B cell (primary cell): ENCODE measurements at regions not wholly inside any gene's neighbourhood (a gene's known extent, or its start where the extent isn't known, plus 50 kb on each side); places are given as distances from the start of the nearest gene placed in this dataset.

Experiments
- ATAC-seq: fragments of 200-7000 bp; cut with Tn5 transposase; one replicate; pipeline ENCODE4 v1.10.0; 2021; ENCODE audit warnings: low read depth, mild to moderate bottlenecking, moderate number of reproducible peaks, moderate library complexity
- CTCF ChIA-PET: fragments of 350-600 bp; sonication (Branson Sonifier 250); formaldehyde crosslinking; loops from one replicate; lab custom pipeline; 2021; ENCODE audit warnings: antibody characterized with exemption, inconsistent platforms; lab: Charles Lee
- POLR2A ChIA-PET: fragments of 350-600 bp; sonication (Branson Sonifier 250); formaldehyde crosslinking; loops from one replicate; lab custom pipeline; 2021; ENCODE audit warnings: antibody characterized with exemption; lab: Charles Lee
- DNase-seq: peaks from one replicate; pipeline ENCODE4 v3.0.0; 2013
- H2AFZ ChIP-seq: 2 replicates; pipeline ENCODE4 v1.6.1; 2012; ENCODE audit warnings: mild to moderate bottlenecking, low read depth, low read length; ENCODE audit not compliant: insufficient read depth, poor library complexity, severe bottlenecking
- H3K27ac ChIP-seq, 2 donors: 1 replicate in 1 of 2; 2 replicates in 1 of 2; pipeline ENCODE4 v1.5.1; 2012 to 2013; ENCODE audit warnings: low read length in 2 of 2, mild to moderate bottlenecking in 2 of 2, moderate library complexity in 1 of 2
- H3K27me3 ChIP-seq, 4 experiments: fragments of 200-600 bp in 1 of 4; sonication (generic) in 1 of 4; replicated peaks in 1 of 4; 1 replicate in 2 of 4; 2 replicates in 2 of 4; pipeline versions ENCODE4 v1.6.1 to v1.7.0; 2013 to 2016; ENCODE audit warnings: low read length in 3 of 4, mild to moderate bottlenecking in 2 of 4, mixed read lengths in 1 of 4, moderate library complexity in 1 of 4; ENCODE audit not compliant: insufficient read depth in 4 of 4, control insufficient read depth in 3 of 4; ENCODE audit errors: control extremely low read depth in 1 of 4
- H3K36me3 ChIP-seq, 2 experiments: replicated peaks in 1 of 2; 1 replicate in 1 of 2; 2 replicates in 1 of 2; pipeline versions ENCODE4 v1.6.1 to v1.7.1; 2013; ENCODE audit warnings: low read length in 1 of 2; ENCODE audit not compliant: insufficient read depth in 2 of 2, control insufficient read depth in 1 of 2; ENCODE audit errors: control extremely low read depth in 1 of 2, extremely low read depth in 1 of 2
- H3K4me1 ChIP-seq, 2 donors: fragments of 200-600 bp in 1 of 2; sonication (generic) in 1 of 2; 1 replicate in 1 of 2; 2 replicates in 1 of 2; pipeline versions ENCODE4 v1.5.1 to v1.6.1; 2013 to 2017; ENCODE audit warnings: low read length in 2 of 2; ENCODE audit not compliant: control insufficient read depth in 2 of 2, insufficient read depth in 2 of 2
- H3K4me2 ChIP-seq: replicated peaks from 2 replicates; pipeline ENCODE3; 2012; ENCODE audit warnings: mild to moderate bottlenecking, low read depth, low read length; ENCODE audit not compliant: poor library complexity, severe bottlenecking
- H3K4me3 ChIP-seq, 5 experiments: fragments of 200-600 bp in 1 of 5; sonication (generic) in 1 of 5; 1 replicate in 3 of 5; 2 replicates in 2 of 5; pipeline versions ENCODE4 v1.5.1 to v1.7.0; 2011 to 2016; ENCODE audit warnings: low read length in 4 of 5, mild to moderate bottlenecking in 4 of 5, low read depth in 2 of 5, control low read depth in 1 of 5, moderate library complexity in 1 of 5; ENCODE audit not compliant: insufficient read depth in 1 of 5; ENCODE audit errors: control extremely low read depth in 1 of 5, extremely low read depth in 1 of 5
- H3K79me2 ChIP-seq: fragments of 200-600 bp; sonication (generic); one replicate; pipeline ENCODE4 v1.6.0; 2016; ENCODE audit warnings: low read length; ENCODE audit not compliant: control insufficient read depth, insufficient read depth
- H3K9ac ChIP-seq: fragments of 200-600 bp; sonication (generic); 2 replicates; pipeline ENCODE4 v1.6.1; 2017; ENCODE audit warnings: mild to moderate bottlenecking, low read length, moderate library complexity
- H3K9me3 ChIP-seq, 3 donors: one replicate each; pipeline versions ENCODE4 v1.6.1 to v1.7.1; 2013; ENCODE audit warnings: low read length in 2 of 3; ENCODE audit not compliant: control insufficient read depth in 2 of 3, insufficient read depth in 1 of 3; ENCODE audit errors: control extremely low read depth in 1 of 3
- H4K20me1 ChIP-seq: 2 replicates; pipeline ENCODE4 v1.6.0; 2012; ENCODE audit warnings: mild to moderate bottlenecking, low read length; ENCODE audit not compliant: insufficient read depth, control insufficient read depth, poor library complexity, severe bottlenecking
- H3K27ac Mint-ChIP-seq: one replicate; pipeline ENCODE4 v1.8.0; 2021; ENCODE audit warnings: mixed read lengths
- H3K27me3 Mint-ChIP-seq: one replicate; pipeline ENCODE4 v1.8.0; 2021; ENCODE audit warnings: mixed read lengths
- H3K4me1 Mint-ChIP-seq: one replicate; pipeline ENCODE4 v1.8.0; 2021; ENCODE audit warnings: mixed read lengths
- H3K4me3 Mint-ChIP-seq: one replicate; pipeline ENCODE4 v1.8.0; 2021; ENCODE audit warnings: mixed read lengths
- H3K9me3 Mint-ChIP-seq: one replicate; pipeline ENCODE4 v1.8.0; 2022; ENCODE audit warnings: mixed read lengths; ENCODE audit not compliant: insufficient read depth
- EZH2 ChIP-seq: IDR thresholded peaks from 2 replicates; pipeline ENCODE4 v1.6.1; 2012; ENCODE audit warnings: borderline replicate concordance, low read depth, mild to moderate bottlenecking, moderate library complexity, low read length; ENCODE audit not compliant: insufficient read depth, poor library complexity, severe bottlenecking
- WGBS: methylation state at CpG from one replicate; pipeline ENCODE4 v1.1.5; 2013; ENCODE audit warnings: missing lambda C conversion rate; ENCODE audit not compliant: insufficient coverage; 5-methylcytosine and 5-hydroxymethylcytosine counted together
- intact Hi-C: fragments of 100-400 bp; cut with micrococcal nuclease; formaldehyde crosslinking; loops from one replicate; pipeline ENCODE4 v1.10.0; 2022
- TF ChIP-seq, protein P1 (sequence below): fragments of 200-600 bp; IDR thresholded peaks from one replicate; pipeline ENCODE4 v1.8.0; 2022; ENCODE audit warnings: antibody characterized with exemption, mild to moderate bottlenecking

DNA sequence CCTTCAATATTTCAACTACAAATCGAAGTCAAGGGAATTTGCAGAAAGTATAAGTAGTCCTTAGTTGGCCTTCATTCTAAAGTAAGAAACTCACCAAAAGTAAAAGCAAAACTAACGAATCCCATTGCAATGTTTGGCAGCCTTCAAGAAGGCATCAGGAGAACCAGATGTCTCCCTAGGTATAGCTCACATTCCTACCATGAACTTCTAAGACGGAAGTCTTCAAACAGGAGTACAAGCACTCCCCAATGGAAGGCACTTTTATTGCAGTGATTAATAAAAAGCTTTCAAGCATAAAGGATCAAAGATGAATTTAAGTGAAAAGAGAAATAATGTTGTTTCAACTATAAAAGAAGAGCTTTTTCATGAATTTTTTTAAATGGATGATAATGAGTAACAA, 236.0 kb upstream of the NR5A2 start:
- CTCF ChIA-PET, result no interaction called here
- intact Hi-C loops, result no loop called here
- H3K4me3 ChIP-seq, result no peak overlapping the region

DNA sequence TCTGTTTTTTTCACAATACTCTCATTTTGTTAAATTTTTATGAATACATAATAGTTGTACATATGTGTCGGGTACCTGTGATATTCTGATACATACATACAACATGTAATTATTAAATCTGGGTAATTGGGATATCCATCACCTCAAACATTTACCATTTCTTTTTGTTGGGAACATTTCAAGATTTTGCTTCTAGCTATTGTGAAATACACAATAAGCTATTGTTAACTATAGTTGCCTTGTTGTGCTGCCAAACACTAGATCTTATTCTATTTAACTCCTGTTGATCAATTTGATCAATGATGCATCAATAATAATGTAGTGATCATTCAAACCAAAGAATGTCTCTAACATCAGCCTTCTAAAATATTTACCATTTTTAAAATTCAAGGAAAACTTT, 234.6 kb upstream of the NR5A2 start:
- Histone ChIP-seq H3K9me3 (no peaks in the 10 kb centered on the region), H3K9ac (no peak overlapping the region), H3K4me1 (no peaks in the 10 kb centered on the region), H4K20me1 (no peaks in the 10 kb centered on the region), H2AFZ (no peak overlapping the region), H3K36me3 (no peaks in the 10 kb centered on the region), H3K79me2 (no peaks in the 10 kb centered on the region), H3K4me2 (no peak overlapping the region), H3K27ac (no peak overlapping the region), H3K27me3 (no peaks in the 10 kb centered on the region), H3K4me3 (no peak overlapping the region)
- TF ChIP-seq EZH2, result no peak
- TF ChIP-seq, protein P1, sequence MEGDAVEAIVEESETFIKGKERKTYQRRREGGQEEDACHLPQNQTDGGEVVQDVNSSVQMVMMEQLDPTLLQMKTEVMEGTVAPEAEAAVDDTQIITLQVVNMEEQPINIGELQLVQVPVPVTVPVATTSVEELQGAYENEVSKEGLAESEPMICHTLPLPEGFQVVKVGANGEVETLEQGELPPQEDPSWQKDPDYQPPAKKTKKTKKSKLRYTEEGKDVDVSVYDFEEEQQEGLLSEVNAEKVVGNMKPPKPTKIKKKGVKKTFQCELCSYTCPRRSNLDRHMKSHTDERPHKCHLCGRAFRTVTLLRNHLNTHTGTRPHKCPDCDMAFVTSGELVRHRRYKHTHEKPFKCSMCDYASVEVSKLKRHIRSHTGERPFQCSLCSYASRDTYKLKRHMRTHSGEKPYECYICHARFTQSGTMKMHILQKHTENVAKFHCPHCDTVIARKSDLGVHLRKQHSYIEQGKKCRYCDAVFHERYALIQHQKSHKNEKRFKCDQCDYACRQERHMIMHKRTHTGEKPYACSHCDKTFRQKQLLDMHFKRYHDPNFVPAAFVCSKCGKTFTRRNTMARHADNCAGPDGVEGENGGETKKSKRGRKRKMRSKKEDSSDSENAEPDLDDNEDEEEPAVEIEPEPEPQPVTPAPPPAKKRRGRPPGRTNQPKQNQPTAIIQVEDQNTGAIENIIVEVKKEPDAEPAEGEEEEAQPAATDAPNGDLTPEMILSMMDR, result no peak
- no CpG with 5 or more reads among the region's 1 CpG for WGBS
- no peak for DNase-seq
- ChIA-PET POLR2A (no interaction called here), CTCF (interaction anchor here (0.8 kb wide), 1 partner anchor 169 kb away, joined by 3 read pairs; no protein-coding TSS in a partner anchor)
- Mint-ChIP-seq H3K4me1 (no peaks in the 10 kb centered on the region), H3K27ac (no peak overlapping the region), H3K9me3 (no peaks in the 10 kb centered on the region), H3K4me3 (no peak overlapping the region), H3K27me3 (peaks cover 8% of the 10 kb centered on the region)
- intact Hi-C loops, result no loop called here
- ATAC-seq, result no peak

More for the DNA sequence above, 236.0 kb upstream of the NR5A2 start:
- H3K9ac ChIP-seq, result no peak overlapping the region
- H3K4me3 Mint-ChIP-seq, result no peak overlapping the region
- TF ChIP-seq EZH2, result no peak
- TF ChIP-seq, protein P1, result no peak
- no peaks in the 10 kb centered on the region for H3K4me1 Mint-ChIP-seq
- no peak for ATAC-seq
- no CpG with 5 or more reads among the region's 3 CpGs for WGBS
- no peaks in the 10 kb centered on the region for H3K27me3 ChIP-seq
- DNase-seq, result no peak
- H3K9me3 ChIP-seq, result no peaks in the 10 kb centered on the region
- H3K79me2 ChIP-seq, result no peaks in the 10 kb centered on the region
- H4K20me1 ChIP-seq, result no peaks in the 10 kb centered on the region
- H3K4me1 ChIP-seq, result no peaks in the 10 kb centered on the region
- H3K4me2 ChIP-seq, result no peak overlapping the region
- H3K9me3 Mint-ChIP-seq, result no peaks in the 10 kb centered on the region
- peaks cover 8% of the 10 kb centered on the region for H3K27me3 Mint-ChIP-seq
- H2AFZ ChIP-seq, result no peak overlapping the region
- H3K27ac Mint-ChIP-seq, result no peak overlapping the region
- POLR2A ChIA-PET, result no interaction called here
- H3K27ac ChIP-seq, result no peak overlapping the region
- H3K36me3 ChIP-seq, result no peaks in the 10 kb centered on the region
